HUES6 (cell line): ENCODE measurements at regions not wholly inside any gene's neighbourhood (a gene's known extent, or its start where the extent isn't known, plus 50 kb on each side); places are given as distances from the start of the nearest gene placed in this dataset.
"Not testable (repeated sequence)": the region's sequence is repeated elsewhere in the genome, so short reads cannot be mapped to it uniquely, and the experiment has no call there.

ENCODE experiments used
- H3K27ac ChIP-seq: 2 replicates; pipeline ENCODE4 v1.7.0; 2013; ENCODE audit warnings: low read depth, mild to moderate bottlenecking, low read length, inconsistent platforms
- H3K27me3 ChIP-seq: 2 replicates; pipeline ENCODE4 v1.6.1; 2013; ENCODE audit warnings: low read length; ENCODE audit not compliant: control insufficient read depth, insufficient read depth
- H3K36me3 ChIP-seq: 2 replicates; pipeline ENCODE4 v1.6.1; 2013; ENCODE audit warnings: low read length; ENCODE audit not compliant: control insufficient read depth, insufficient read depth
- H3K4me1 ChIP-seq: 2 replicates; pipeline ENCODE4 v1.6.1; 2013; ENCODE audit warnings: low read length; ENCODE audit not compliant: control insufficient read depth, insufficient read depth
- H3K4me3 ChIP-seq: 2 replicates; pipeline ENCODE4 v1.5.1; 2013; ENCODE audit warnings: low read depth, low read length
- H3K9ac ChIP-seq: one replicate; pipeline ENCODE4 v1.6.1; 2013; ENCODE audit warnings: mild to moderate bottlenecking, low read length
- H3K9me3 ChIP-seq: 2 replicates; pipeline ENCODE4 v1.6.1; 2013; ENCODE audit warnings: low read depth, low read length; ENCODE audit not compliant: control insufficient read depth, insufficient read depth

DNA sequence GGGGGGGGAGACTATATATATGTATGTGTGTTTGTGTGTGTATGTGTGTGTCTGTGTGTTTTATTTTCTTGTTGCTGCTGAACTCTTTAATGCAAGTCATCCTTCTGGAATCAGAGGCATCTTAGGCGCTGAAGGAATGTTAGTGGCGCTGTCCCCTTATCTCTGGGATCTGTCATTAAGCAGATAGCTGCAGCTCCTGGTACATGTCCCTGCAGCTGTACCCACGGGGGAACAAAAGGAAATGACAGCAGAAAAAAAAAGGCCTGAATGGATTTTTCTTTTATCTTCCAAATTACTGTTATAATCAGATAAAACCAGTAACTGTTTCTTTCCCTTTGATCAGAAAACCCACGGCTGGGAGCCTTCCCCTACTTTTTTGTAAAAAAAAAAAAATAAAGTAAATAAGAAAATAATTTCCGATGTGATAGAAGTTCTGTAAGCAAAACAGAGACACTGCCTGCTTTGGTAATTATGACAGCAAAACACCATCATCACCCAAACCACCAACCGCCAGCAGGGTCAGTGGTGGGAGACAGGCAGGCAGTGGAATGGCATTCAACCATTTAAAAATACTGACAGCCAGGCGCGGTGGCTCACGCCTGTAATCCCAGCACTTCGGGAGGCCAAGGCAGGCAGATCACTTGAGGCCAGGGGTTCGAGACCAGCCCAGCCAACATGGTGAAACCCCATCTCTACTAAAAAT is 411.3 kb upstream of the ZNF722 start:
- peaks cover 10% of the 10 kb centered on the region; the same call in 1 of the 2 replicates for H3K9me3 ChIP-seq
- not testable (repeated sequence) for H3K4me1 ChIP-seq, H3K4me3 ChIP-seq, H3K36me3 ChIP-seq, H3K27me3 ChIP-seq, H3K27ac ChIP-seq, H3K9ac ChIP-seq

- H3K4me3 ChIP-seq, H3K9me3 ChIP-seq, H3K36me3 ChIP-seq, H3K9ac ChIP-seq, H3K27ac ChIP-seq, H3K4me1 ChIP-seq, H3K27me3 ChIP-seq: not testable (repeated sequence)
Observed at GRCh38 chr7:63591249-63591648, 407.4 kb upstream of the ZNF722 start.

GRCh38 chr7:63603812-63604211 is 394.8 kb upstream of the ZNF722 start:
- not testable (repeated sequence) for H3K4me1 ChIP-seq, H3K9ac ChIP-seq, H3K27ac ChIP-seq, H3K4me3 ChIP-seq, H3K27me3 ChIP-seq, H3K9me3 ChIP-seq, H3K36me3 ChIP-seq

DNA sequence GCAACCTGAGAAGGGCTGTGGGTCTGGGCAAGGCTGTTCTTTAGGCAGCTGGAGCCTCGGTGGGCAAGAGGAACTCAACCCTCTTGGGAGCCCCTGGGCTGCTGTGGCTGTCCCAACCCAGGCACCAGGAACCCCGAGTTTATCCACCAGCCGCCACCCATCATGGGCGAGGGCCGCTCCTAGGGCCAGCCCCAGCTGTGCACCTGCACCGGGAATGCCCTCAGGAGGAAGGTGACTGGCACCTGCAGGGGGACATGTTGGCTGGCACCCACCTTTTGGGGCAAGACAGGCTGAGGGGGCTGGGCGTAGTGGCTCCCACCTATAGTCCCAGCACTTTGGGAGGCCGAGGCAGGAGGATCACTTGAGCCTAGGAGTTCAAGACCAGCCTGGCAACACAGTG is 393.8 kb upstream of the ZNF722 start:
- H3K4me1 ChIP-seq, H3K4me3 ChIP-seq, H3K9me3 ChIP-seq, H3K27me3 ChIP-seq, H3K27ac ChIP-seq, H3K36me3 ChIP-seq, H3K9ac ChIP-seq: not testable (repeated sequence)

DNA sequence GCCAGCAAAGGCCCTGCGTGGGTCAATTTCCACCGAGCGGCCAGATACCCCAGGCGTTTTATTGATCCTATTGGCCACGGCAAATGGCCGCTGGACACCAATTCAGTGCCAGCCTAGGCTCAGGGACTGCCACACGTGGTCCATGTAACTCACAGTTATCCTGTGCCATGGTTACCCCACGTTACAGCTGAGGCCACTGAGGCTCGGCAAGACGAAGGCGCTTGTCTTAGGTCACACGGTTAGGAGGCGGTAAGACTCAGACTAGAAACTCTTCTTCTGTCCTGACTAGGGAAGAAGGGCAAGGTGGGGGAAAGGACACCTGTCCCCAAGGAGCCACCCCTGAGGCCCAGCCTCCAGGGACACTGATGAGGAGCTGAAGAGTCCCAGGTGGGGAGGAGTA is 381.1 kb upstream of the ZNF722 start:
- not testable (repeated sequence) for H3K9me3 ChIP-seq, H3K36me3 ChIP-seq, H3K9ac ChIP-seq, H3K4me1 ChIP-seq, H3K27ac ChIP-seq, H3K4me3 ChIP-seq, H3K27me3 ChIP-seq

DNA sequence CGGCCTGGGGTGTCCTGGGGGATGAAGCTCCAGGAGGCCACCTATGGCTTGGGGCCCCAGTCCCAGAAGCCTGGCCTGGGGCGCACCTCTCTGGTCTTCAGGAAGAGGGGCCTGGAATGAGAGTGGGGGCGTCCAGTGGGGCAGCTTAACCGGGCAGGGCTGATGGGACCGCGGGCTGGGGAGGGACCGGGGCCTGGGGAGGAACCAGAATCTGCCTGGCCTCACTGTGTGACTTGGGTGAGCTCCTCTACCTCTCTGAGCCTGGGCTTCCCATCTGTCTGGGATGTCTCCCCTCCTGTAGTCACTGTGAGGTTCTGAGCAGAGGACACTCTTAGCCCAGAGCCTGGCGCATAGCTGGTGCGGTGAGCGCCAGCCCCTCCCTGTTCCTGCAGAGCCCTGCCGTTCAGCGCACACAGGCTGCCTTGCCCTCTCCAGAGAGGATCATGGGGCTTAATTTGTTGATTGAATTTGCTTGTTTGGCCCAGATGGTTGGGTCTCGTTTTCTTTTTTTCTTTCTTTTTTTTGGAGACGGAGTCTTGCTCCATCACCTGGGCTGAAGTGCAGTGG is 378.4 kb upstream of the ZNF722 start:
- H3K36me3 ChIP-seq, H3K27me3 ChIP-seq, H3K9me3 ChIP-seq, H3K27ac ChIP-seq, H3K4me1 ChIP-seq, H3K9ac ChIP-seq, H3K4me3 ChIP-seq: not testable (repeated sequence)

GRCh38 chr7:63627590-63628485 is 370.8 kb upstream of the ZNF722 start:
- not testable (repeated sequence) for H3K27me3 ChIP-seq, H3K27ac ChIP-seq, H3K9me3 ChIP-seq, H3K4me3 ChIP-seq, H3K4me1 ChIP-seq, H3K36me3 ChIP-seq, H3K9ac ChIP-seq

DNA sequence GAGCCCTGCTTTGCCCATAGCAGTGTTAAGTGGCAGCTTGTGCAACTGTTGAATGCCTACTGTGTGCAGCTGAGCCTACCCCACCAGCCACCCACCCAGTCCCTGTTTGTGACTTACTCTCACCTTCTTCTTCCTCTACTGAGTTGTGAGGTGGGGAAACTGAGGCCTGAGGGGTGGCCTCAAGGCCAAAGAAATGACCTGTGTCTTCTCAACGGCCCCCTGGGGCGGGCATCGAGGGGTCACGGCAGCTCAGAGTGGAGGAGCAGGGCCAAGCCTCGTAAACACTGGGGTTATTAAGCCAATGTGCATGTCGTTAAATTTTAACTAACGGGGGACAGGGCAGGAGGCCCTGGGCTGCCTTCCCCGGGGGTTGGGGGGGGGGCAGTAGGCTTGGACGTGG is 369.6 kb upstream of the ZNF722 start:
- H3K4me3 ChIP-seq, H3K9ac ChIP-seq, H3K36me3 ChIP-seq, H3K27ac ChIP-seq, H3K27me3 ChIP-seq, H3K4me1 ChIP-seq, H3K9me3 ChIP-seq: not testable (repeated sequence)

GRCh38 chr7:63636585-63636984 is 362.1 kb upstream of the ZNF722 start:
- H3K9ac ChIP-seq, H3K36me3 ChIP-seq, H3K27ac ChIP-seq, H3K9me3 ChIP-seq, H3K27me3 ChIP-seq, H3K4me1 ChIP-seq, H3K4me3 ChIP-seq: not testable (repeated sequence)

- not testable (repeated sequence) for H3K4me1 ChIP-seq, H3K9ac ChIP-seq
Observed at GRCh38 chr7:63665553-63665952, 333.1 kb upstream of the ZNF722 start.

GRCh38 chr7:63691408-63691807 is 307.2 kb upstream of the ZNF722 start:
- not testable (repeated sequence) for H3K4me3 ChIP-seq, H3K9me3 ChIP-seq, H3K9ac ChIP-seq, H3K27me3 ChIP-seq, H3K36me3 ChIP-seq, H3K27ac ChIP-seq, H3K4me1 ChIP-seq

More at GRCh38 chr7:63665553-63665952, 333.1 kb upstream of the ZNF722 start:
- H3K27me3 ChIP-seq, H3K4me3 ChIP-seq, H3K36me3 ChIP-seq, H3K9me3 ChIP-seq, H3K27ac ChIP-seq: not testable (repeated sequence)
